H1 (cell line): ENCODE measurements at regions not wholly inside any gene's neighbourhood (a gene's known extent, or its start where the extent isn't known, plus 50 kb on each side); places are given as distances from the start of the nearest gene placed in this dataset.
"Not testable (repeated sequence)": the region's sequence is repeated elsewhere in the genome, so short reads cannot be mapped to it uniquely, and the experiment has no call there.

Experiments
- CTCF ChIA-PET: fragments of 300-600 bp; sonication (Branson Sonifier 250); formaldehyde crosslinking; loops from one replicate; lab custom pipeline; 2021; ENCODE audit not compliant: partially characterized antibody; lab: Charles Lee
- POLR2A ChIA-PET: fragments of 300-600 bp; sonication (Branson Sonifier 250); formaldehyde crosslinking; loops from one replicate; lab custom pipeline; 2021; ENCODE audit warnings: inconsistent platforms; ENCODE audit not compliant: partially characterized antibody; lab: Charles Lee
- DNase-seq, 2 experiments: peaks; one replicate each; pipeline versions ENCODE4 v3.0.0 to v3.0.0-alpha.2; 2010 to 2022; ENCODE audit warnings: low spot score in 2 of 2, low read depth in 1 of 2, mixed read lengths in 1 of 2
- FAIRE-seq: peaks from 2 replicates; lab custom pipeline; 2011; peaks lifted over from hg19 to GRCh38; lab: Jason Lieb, UNC
- H2AFZ ChIP-seq: 2 replicates; pipeline ENCODE4 v1.8.1; 2012; ENCODE audit warnings: low read length, inconsistent platforms
- H2AK5ac ChIP-seq: 2 replicates; pipeline ENCODE4 v1.6.1; 2013; ENCODE audit warnings: low read depth, low read length
- H2BK120ac ChIP-seq: replicated peaks from 2 replicates; pipeline ENCODE3; 2013; ENCODE audit warnings: low read depth, low read length, inconsistent platforms
- H2BK12ac ChIP-seq: 2 replicates; pipeline ENCODE4 v1.6.1; 2013; ENCODE audit warnings: low read depth, low read length
- H2BK15ac ChIP-seq: 2 replicates; pipeline ENCODE4 v1.6.1; 2013; ENCODE audit warnings: low read length
- H2BK20ac ChIP-seq: 2 replicates; pipeline ENCODE4 v1.6.1; 2013; ENCODE audit warnings: low read length
- H2BK5ac ChIP-seq: 2 replicates; pipeline ENCODE4 v1.6.1; 2013; ENCODE audit warnings: low read depth, low read length
- H3K14ac ChIP-seq: 2 replicates; pipeline ENCODE4 v1.6.1; 2013; ENCODE audit warnings: inconsistent platforms; ENCODE audit not compliant: insufficient read length
- H3K18ac ChIP-seq: 2 replicates; pipeline ENCODE4 v1.6.1; 2013; ENCODE audit warnings: low read length; ENCODE audit errors: extremely low read depth
- H3K23ac ChIP-seq: 2 replicates; pipeline ENCODE4 v1.6.1; 2013; ENCODE audit warnings: inconsistent platforms; ENCODE audit not compliant: insufficient read length
- H3K23me2 ChIP-seq: 2 replicates; pipeline ENCODE4 v1.6.1; 2013; ENCODE audit warnings: low read depth, low read length
- H3K27ac ChIP-seq: 2 replicates; pipeline ENCODE4 v1.6.1; 2011; ENCODE audit warnings: low read depth, low read length, inconsistent platforms
- H3K27me3 ChIP-seq, 4 experiments: replicated peaks in 1 of 4; 1 replicate in 1 of 4; 2 replicates in 3 of 4; pipeline versions ENCODE4 v1.6.1 to v1.8.1; 2011 to 2013; ENCODE audit warnings: low read length in 3 of 4, mild to moderate bottlenecking in 3 of 4, inconsistent platforms in 2 of 4, mixed read lengths in 2 of 4, moderate library complexity in 1 of 4; ENCODE audit not compliant: control insufficient read depth in 3 of 4, insufficient read depth in 3 of 4; ENCODE audit errors: extremely low read depth in 1 of 4
- H3K36me3 ChIP-seq, 4 experiments: 2 replicates each; pipeline versions ENCODE4 v1.6.1 to v1.8.1; 2011 to 2013; ENCODE audit warnings: mild to moderate bottlenecking in 4 of 4, low read length in 3 of 4, moderate library complexity in 2 of 4, control low read depth in 1 of 4, inconsistent platforms in 1 of 4; ENCODE audit not compliant: insufficient read depth in 4 of 4, control insufficient read depth in 2 of 4
- H3K4ac ChIP-seq: replicated peaks from 2 replicates; pipeline ENCODE3; 2013; ENCODE audit warnings: low read length, low read depth, mixed read lengths, inconsistent platforms; ENCODE audit not compliant: insufficient read length
- H3K4me1 ChIP-seq, 4 experiments: replicated peaks in 1 of 4; 1 replicate in 1 of 4; 2 replicates in 3 of 4; pipeline versions ENCODE4 v1.6.1 to v1.8.1; 2011 to 2013; ENCODE audit warnings: low read length in 3 of 4, inconsistent platforms in 2 of 4, mixed read lengths in 1 of 4; ENCODE audit not compliant: insufficient read depth in 4 of 4, control insufficient read depth in 3 of 4
- H3K4me2 ChIP-seq, 2 experiments: 2 replicates each; pipeline versions ENCODE4 v1.6.1 to v1.8.1; 2011 to 2013; ENCODE audit warnings: low read depth in 2 of 2, low read length in 2 of 2, control low read depth in 1 of 2, inconsistent platforms in 1 of 2, mild to moderate bottlenecking in 1 of 2; ENCODE audit not compliant: insufficient read depth in 1 of 2
- H3K4me3 ChIP-seq, 4 experiments: fragments of 200-600, 300-600 bp in 1 of 4; sonication (generic), shearing (Covaris generic), sonication (Bioruptor Twin) in 1 of 4; 2 replicates each; pipeline versions ENCODE4 v1.5.1 to v1.8.1; 2011 to 2016; ENCODE audit warnings: low read length in 4 of 4, low read depth in 3 of 4, control low read depth in 2 of 4, inconsistent platforms in 2 of 4, mild to moderate bottlenecking in 2 of 4, mixed read lengths in 1 of 4, moderate library complexity in 1 of 4; ENCODE audit not compliant: insufficient read depth in 2 of 4; ENCODE audit errors: extremely low read depth in 1 of 4
- H3K56ac ChIP-seq: replicated peaks from 2 replicates; pipeline ENCODE3; 2013; ENCODE audit warnings: low read depth, mild to moderate bottlenecking, mixed read lengths, low read length, inconsistent platforms; ENCODE audit not compliant: insufficient read length
- H3K79me1 ChIP-seq: 2 replicates; pipeline ENCODE4 v1.6.1; 2013; ENCODE audit warnings: low read depth, low read length, control low read depth
- H3K79me2 ChIP-seq, 2 experiments: 2 replicates each; pipeline versions ENCODE4 v1.6.1 to v1.8.1; 2012 to 2013; ENCODE audit warnings: low read length in 2 of 2, mild to moderate bottlenecking in 2 of 2, inconsistent platforms in 1 of 2; ENCODE audit not compliant: insufficient read depth in 2 of 2, control insufficient read depth in 1 of 2
- H3K9ac ChIP-seq, 4 experiments: replicated peaks in 1 of 4; 1 replicate in 1 of 4; 2 replicates in 3 of 4; pipeline versions ENCODE4 v1.6.1 to v1.8.1; 2011 to 2013; ENCODE audit warnings: low read depth in 3 of 4, low read length in 3 of 4, control low read depth in 2 of 4, mild to moderate bottlenecking in 2 of 4, moderate library complexity in 2 of 4, inconsistent platforms in 1 of 4; ENCODE audit errors: extremely low read depth in 1 of 4
- H3K9me3 ChIP-seq, 2 experiments: 2 replicates each; pipeline versions ENCODE4 v1.6.1 to v1.8.1; 2012 to 2013; ENCODE audit warnings: mild to moderate bottlenecking in 2 of 2, moderate library complexity in 2 of 2, control low read depth in 1 of 2, inconsistent platforms in 1 of 2, low read depth in 1 of 2, low read length in 1 of 2, mixed read lengths in 1 of 2; ENCODE audit not compliant: insufficient read depth in 2 of 2
- H4K20me1 ChIP-seq, 2 experiments: replicated peaks in 1 of 2; 2 replicates each; pipeline versions ENCODE3 to v1.8.1; 2011 to 2013; ENCODE audit warnings: inconsistent platforms in 2 of 2, low read length in 2 of 2, mild to moderate bottlenecking in 1 of 2; ENCODE audit not compliant: insufficient read depth in 2 of 2, control insufficient read depth in 1 of 2
- H4K5ac ChIP-seq: 2 replicates; pipeline ENCODE4 v1.6.1; 2013; ENCODE audit warnings: low read length, low read depth, mixed read lengths, inconsistent platforms; ENCODE audit not compliant: insufficient read length
- H4K8ac ChIP-seq: 2 replicates; pipeline ENCODE4 v1.8.0; 2013; ENCODE audit warnings: mild to moderate bottlenecking, moderate library complexity, low read length, inconsistent platforms; ENCODE audit not compliant: insufficient read depth; ENCODE audit errors: extremely low read depth
- H4K91ac ChIP-seq: replicated peaks from 2 replicates; pipeline ENCODE3; 2013; ENCODE audit warnings: low read length, mixed read lengths, inconsistent platforms; ENCODE audit not compliant: insufficient read length
- WGBS, 2 experiments: shearing (Covaris generic) in 1 of 2; methylation state at CpG; one replicate each; pipeline versions ENCODE4 v1.1.6 to v1.1.7; 2013 to 2015; ENCODE audit warnings: low lambda C conversion rate in 2 of 2, mixed read lengths in 2 of 2, inconsistent platforms in 1 of 2, low coverage in 1 of 2, missing lambda C conversion rate in 1 of 2; ENCODE audit not compliant: insufficient replicate concordance in 2 of 2, insufficient coverage in 1 of 2, insufficient read length in 1 of 2; ENCODE audit errors: extremely low coverage in 1 of 2, missing lambda C conversion rate in 1 of 2; 5-methylcytosine and 5-hydroxymethylcytosine counted together

DNA sequence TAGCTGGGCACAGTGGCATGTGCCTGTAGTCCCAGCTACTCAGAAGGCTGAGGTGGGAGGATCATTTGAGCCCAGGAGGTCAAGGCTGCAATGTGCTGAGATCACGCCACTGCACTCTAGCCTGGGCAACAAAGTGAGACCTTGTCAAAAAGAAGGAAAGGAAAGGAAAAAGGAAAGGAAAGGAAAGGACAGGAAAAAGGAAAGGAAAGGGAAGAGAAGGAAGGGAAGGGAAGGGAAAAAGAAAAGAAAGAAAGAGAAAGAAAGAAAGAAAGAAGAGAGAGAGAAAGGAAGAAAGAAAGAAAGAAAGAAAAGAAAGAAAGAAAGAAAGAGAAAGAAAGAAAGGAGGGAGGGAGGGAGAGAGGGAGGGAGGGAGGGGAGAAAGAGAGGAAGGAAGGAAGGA lies 155.0 kb downstream of the SOD2 start:
- H3K79me1 ChIP-seq, H2AK5ac ChIP-seq, H2BK120ac ChIP-seq, H3K36me3 ChIP-seq, H3K79me2 ChIP-seq, H2AFZ ChIP-seq, H2BK15ac ChIP-seq, H4K20me1 ChIP-seq, H3K56ac ChIP-seq, H4K5ac ChIP-seq, H3K27me3 ChIP-seq, H3K27ac ChIP-seq, FAIRE-seq, H3K14ac ChIP-seq, H3K23ac ChIP-seq, H3K4me1 ChIP-seq, CTCF ChIA-PET, H4K91ac ChIP-seq, H3K9ac ChIP-seq, H2BK20ac ChIP-seq, H3K4me2 ChIP-seq, H2BK5ac ChIP-seq, H3K18ac ChIP-seq, DNase-seq, H3K23me2 ChIP-seq, H4K8ac ChIP-seq, H3K4ac ChIP-seq, H3K4me3 ChIP-seq, H2BK12ac ChIP-seq, POLR2A ChIA-PET: not testable (repeated sequence)
- WGBS, 2 experiments, result 91% methylated on average over 1 of the region's 1 CpG; no CpG with 5 or more reads in 1 of the 2 experiments
- peaks cover 63 to 74% of the 10 kb centered on the region in 2 experiments for H3K9me3 ChIP-seq
